IPS-NIHi7 (cell line): ENCODE measurements at regions not wholly inside any gene's neighbourhood (a gene's known extent, or its start where the extent isn't known, plus 50 kb on each side); places are given as distances from the start of the nearest gene placed in this dataset.
"Not testable (repeated sequence)": the region's sequence is repeated elsewhere in the genome, so short reads cannot be mapped to it uniquely, and the experiment has no call there.

Experiments
- DNase-seq: peaks from one replicate; pipeline ENCODE4 v3.0.0; 2012; ENCODE audit warnings: mixed read lengths; ENCODE audit errors: extremely low spot score

DNA sequence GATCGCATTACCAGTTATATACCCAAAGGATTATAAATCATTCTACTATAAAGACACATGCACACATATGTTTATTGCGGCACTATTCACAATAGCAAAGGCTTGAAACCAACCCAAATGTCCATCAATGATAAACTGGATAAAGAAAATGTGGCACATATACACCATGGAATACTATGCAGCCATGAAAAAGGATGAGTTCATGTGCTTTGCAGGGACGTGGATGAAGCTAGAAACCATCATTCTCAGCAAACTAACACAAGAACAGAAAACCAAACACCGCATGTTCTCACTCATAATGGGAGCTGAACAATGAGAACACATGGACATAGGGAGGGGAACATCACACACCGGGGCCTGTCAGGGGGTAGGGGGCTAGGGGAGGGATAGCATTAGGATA lies 495.8 kb downstream of the AACS start:
- DNase-seq = not testable (repeated sequence)

DNA sequence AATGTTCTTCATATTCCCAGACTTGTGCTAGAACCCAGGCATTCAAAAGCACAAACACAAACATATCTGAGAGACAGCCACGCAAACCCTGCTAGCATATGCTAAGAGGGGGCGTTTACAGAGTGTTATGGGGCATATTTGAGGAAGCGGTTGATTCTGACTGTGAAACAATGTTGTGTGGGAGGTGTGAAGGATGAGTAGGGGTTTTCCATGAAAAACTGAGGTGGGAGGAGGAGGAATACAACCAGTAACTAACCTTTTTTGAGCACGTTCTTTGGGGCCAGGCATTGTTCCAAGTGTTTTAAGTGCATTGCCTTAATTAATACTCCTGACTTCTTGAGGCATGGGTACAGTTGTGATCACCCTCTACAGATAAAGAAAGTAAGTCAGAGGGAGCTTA lies 499.5 kb downstream of the AACS start:
- no peak for DNase-seq

DNA sequence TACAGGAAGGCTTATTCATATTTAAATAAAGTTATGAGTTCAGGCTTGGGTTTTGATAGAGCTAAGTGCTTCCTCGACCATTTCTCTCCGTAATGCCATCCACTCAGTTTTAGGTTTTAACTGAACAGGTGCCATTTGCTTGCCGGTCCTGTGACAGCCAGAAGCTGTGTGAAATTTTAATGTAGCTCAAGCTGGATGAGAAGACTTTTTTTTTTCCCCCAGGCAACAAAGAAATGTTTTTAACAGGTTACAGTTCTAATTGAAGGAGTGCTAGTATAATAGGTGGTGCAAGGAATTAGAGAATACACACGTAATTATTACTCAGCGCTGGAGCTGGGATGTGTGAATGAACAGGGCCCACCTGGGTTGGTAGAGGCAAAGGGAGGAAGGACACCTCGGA lies 502.3 kb downstream of the AACS start:
- no peak for DNase-seq

DNA sequence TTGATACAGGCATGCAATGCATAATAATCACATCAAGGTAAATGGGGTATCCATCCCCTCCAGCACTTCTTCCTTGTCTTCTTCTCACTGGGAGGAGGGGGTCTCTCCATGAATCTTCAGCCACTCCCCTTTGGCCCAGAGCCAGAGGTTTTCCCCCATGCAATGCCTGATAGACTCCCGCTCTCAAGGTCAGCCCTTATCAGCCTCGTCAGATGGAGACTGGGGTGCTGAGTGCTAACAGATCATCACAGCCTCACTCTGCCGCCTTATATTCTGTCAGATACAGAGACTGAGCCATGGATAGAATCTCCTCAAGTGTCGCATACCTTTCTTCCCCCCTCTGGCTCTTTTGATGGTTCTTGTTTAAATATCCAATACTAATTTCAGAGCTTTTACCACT lies 503.1 kb downstream of the AACS start:
- DNase-seq = no peak

DNA sequence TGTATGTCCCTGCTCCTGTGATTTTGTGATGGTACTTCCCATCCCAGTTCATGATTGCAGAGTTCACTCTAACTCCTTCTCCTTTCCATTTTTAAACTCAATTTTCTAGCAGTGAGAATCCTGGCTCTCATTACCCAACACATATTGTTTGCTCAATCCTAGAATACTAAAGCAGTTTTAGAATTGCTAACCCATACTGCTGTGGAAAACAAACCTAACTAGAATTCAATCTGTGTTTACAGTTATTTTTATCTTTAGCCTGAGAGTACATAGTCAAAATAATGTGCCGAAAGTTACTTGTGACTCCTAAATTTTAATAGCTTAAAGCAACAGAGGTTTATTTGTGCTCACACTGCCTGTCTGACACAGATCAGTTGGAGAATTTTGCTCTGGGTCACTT lies 508.0 kb downstream of the AACS start:
- DNase-seq = no peak

DNA sequence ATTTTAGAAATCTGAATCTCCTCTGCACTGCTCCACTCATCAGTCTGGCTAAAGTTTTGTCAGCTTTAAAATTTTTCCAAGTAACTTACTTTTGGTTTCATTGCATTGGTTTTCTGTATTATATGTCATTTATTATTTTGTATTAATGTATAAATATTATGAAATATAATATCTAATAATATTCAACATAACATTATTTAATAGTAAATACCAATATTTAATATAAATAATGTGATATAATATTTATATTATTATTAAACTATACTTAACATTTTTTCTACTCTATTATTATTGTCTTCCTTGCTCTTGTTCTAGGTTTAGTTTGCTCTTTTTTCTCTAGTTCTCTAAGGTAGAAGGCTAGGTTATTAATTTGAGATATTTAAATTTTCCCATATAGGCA lies 512.1 kb downstream of the AACS start:
- no peak for DNase-seq

DNA sequence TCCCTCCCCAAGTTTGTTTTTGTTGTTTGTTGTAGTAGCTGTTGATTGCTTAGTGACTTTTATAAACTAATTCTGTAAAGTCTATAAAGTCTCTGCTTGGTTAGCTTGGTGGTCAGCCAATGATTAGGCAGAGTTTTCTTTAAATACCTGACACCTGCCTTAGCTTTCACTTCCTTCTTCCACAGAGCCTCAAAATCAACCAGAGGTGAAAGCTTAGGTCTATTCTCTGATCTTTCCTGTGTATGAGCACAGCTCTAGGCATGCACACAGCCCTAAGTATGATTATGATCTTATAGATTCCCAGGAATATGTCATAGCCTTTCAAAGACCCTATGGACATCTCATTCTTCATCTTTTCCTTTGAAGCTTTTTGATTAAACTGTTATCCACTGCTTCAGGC lies 514.7 kb downstream of the AACS start:
- DNase-seq = no peak

DNA sequence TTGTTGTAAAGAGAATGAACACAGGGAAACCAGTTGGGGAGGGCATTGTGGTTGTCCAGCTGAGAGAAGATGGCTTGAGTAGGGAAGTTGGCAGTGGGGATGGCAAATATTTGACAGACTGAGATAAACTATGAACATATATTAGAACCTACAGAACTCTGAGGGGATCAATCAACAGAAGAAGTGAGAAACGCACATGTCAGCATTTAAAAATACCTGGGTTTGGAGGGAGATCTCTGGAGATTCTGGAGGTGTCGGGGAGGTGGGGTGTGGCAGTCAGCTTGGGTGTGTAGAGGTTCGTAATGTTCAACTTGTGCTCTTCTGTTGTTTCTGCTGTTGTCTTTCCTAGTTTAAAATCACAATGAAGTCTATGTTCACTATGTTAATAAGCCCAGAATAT lies 517.8 kb downstream of the AACS start:
- no peak for DNase-seq

DNA sequence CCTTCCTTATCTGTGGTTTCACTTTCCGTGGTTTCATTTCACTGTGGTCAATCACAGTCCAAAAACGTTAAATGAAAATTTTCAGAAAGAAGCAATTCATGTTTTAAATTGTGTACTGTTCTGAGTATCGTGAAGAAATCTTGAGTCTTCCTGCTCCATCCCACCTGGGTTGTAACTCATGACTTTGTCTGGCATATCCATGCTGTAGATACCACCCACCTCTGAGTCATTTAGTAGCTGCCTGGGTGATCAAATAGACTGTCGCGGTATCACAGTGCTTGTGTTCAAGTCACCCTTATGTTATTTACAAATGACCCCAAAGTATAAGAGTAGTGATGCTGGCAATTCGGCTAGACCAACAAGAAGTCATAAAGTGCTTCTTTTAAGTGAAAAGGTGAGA lies 521.2 kb downstream of the AACS start:
- DNase-seq = no peak

DNA sequence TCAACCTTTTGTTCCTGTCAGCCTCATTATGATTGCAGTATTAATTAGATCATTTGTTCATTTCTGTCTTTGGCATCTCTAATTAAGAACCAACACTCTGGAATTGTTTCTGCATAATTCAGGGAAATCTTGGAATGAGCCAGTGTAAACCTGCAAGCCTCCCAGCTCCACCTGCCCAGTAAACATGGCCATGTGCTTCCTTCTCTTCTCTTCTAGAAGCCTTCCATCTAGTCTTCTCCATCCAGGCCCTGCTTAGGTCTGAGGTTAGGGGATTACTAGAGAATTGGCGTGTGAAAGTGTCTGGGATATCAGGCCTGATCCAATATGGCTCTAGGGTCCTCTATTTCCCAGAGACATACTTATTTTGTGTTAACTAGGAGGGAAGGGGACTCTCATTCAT lies 528.0 kb downstream of the AACS start:
- DNase-seq = no peak

DNA sequence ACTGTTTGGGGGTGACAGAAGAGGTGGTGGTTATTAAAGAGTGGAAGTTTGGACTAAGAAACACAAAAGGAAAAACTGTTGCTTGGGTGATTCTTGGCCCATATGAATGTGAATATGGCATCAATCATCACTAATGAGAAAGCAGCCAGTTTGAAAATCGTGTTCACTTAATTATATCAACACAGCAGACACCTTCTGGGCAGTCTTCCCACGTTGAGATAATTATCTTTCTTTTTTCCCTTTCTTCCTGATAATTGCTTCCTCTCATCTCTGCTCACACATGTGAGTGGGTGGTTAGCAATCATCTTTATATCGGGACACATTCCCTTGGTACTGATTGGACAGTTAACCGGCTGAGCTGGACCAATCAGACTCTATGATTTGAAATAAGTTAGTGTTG lies 539.7 kb downstream of the AACS start:
- no peak for DNase-seq

DNA sequence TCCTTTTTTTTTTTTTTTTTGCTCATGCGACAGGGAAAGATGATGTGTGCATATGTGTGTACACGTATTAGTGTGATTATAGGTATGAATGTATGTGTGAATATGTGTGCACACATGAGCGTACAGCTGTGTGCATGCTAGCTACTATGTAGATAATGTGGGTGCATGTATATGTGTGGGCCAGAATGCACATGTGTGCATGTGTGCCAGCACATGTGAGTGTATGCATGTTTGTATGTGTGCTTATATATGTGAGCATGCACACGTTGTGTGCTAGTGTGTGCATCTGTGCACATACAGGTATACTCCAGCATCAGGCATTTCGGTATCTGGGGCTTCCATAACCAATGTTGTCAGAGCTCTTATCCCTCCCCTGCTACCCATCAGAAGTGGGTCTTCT lies 541.1 kb downstream of the AACS start:
- DNase-seq = no peak

DNA sequence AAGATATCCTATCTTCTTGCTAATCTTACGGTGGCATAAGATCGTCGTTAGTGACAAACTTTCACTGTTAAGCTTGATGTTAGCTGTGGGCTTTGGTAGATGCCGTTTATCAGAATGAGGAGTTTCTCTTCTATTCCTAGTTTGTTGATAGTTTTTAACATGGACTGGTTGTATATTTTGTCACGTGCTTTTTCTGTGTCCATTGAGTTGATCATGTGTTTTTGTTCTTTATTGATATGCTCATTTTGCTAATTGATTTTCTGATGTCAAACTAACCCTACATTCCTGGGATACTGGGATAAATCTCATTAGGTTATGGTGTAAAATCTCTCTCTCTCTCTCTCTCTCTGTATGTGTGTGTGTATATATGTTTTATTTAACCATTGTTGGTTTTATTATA lies 545.1 kb downstream of the AACS start:
- DNase-seq = no peak

DNA sequence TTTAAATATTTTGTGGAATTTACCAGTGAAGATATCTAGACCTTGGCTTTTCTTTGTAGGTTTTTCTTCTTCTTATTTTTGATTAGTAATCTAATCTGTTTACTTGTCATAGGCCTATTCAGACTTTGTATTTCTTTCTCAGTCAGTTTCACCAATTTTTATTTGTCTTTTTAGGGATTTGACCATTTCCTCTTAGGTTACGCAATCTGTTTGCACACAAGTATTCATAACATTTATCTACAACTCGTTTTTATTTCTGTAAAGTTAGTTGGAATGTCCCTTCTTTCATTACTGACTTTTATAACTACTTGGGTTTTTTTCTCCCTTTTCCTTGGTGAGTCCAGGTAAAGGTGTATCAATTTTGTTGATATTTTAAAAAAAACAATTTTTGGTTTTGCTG lies 545.7 kb downstream of the AACS start:
- DNase-seq = no peak

DNA sequence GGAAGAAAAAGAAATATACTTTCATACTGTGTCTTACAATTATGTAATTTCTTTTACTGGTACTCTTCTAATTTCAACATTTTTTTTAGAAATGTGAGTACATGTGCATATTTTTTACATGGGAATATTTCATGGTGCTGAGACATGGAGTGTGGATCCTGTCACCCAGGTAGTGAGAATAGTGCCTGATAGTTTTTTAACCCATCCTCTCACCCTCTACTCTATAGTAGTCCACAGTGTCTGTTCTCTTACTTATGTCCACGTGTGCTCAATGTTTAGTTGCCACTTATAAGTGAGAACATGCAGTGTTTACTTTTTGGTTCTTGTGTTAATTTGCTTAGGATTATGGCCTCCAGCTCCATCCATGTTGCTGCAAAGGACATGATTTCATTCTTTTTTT lies 548.8 kb downstream of the AACS start:
- no peak for DNase-seq

DNA sequence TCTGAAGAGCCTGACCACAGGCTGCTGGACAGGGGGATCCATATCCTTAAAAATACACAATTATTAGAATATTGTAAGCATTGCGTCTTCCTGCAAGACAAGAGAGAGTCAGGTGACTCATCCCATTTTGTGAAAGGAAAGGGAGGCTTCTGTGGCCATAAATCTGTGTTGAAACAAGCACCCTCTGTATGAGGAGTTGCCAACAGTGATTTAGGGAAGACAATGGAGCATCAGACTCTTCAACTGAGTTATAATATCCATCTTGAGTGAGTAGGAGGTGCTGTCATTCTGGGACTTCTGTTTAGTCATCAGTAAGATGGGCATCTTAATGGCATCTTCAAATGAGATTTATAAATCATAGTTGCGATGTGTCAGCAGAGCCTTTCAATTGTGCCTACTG lies 554.5 kb downstream of the AACS start:
- DNase-seq = no peak

DNA sequence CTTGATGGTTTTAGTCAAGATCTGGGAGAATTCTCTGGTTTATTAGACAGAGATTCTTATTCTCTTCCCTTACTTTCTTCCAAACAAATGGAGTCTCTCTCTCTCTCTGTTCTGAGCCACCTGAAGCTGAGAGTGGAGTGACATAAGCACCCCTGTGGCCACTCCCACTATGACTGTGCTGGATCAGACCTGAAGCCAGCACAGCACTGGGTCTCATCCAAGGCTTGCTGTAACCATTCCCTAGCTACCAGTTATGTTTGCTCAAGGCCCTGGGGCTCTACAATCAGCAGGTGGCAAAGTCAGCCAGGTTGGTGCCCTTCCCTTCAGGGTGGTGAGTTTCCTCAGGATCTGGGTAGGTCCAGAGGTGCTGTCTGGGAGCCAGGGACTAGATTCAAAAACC lies 568.5 kb downstream of the AACS start:
- no peak for DNase-seq

DNA sequence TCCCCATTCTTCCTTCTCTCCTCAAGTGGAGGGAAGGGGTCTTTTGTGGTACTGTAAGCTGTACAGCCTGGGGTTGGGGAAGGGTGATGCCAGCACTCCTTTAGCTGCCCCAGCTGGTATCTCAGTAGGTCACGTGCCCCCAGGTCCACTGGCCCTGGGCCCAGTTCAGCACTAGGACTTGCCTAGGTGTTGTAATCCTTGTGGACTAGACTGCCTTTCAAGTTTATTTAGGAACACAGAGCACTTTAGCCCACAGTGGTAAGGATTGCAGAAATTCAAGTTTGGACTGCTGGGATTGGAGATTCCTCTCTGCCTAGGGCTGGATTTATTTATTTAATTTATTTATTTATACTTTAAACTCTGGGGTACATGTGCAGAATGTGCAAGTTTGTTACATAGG lies 569.6 kb downstream of the AACS start:
- no peak for DNase-seq

DNA sequence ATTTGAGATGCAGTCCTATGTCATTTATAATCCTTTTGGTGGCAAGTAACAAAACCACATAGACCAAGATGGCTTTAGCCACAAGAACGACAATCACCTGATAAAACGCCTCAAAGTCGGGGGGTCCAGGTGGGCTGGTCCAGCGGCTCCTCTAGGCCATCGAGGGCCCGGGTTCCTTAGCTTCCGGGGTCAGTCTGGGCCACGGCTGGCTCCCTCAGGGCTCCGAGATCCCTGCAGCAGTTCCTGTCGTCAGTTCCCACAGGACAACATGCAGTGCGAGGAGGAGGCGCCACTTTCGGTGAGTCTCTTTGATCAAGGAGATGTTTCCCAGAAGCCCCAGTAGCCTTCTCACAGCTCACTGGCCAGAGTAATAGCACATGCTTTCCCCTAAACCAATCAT lies 574.6 kb downstream of the AACS start:
- DNase-seq = no peak

DNA sequence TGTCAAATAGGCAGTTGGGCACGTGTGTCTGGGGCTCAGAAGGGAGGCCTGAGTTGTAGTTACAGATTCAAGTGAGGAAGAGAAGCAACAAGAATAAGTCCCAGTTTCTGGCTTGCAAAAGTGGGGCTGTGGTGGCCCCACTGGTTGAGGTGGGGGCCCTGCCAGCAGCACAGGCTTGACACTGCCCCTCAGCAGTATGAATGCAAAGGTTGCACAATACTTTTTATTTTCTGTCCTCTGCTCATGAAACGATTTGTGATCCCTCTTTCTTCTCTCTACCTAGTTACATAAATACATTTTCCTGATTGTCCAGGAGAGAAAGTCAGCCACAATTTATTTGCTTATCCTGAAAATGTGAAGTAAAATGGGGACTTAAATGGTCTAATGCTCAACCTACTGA lies 577.8 kb downstream of the AACS start:
- no peak for DNase-seq

DNA sequence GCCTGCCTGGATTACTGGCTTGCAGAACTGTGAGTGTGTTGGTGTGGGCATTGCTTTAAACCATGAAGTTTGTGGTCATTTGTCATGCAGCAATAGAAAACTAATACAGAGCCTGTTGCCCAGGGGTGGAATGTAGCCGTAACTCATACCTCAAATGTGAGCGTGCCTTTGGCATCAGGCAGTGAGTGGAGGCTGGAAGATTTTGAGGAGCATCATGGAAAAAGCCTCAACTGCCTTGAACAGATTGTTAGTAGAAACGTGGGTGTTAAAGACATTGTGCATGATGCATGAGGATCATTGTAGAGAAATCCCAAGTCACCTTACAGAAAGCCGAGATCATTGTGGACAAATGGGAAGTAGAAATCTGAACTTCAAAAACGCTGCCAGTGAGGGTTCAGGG lies 580.5 kb downstream of the AACS start:
- DNase-seq = no peak

DNA sequence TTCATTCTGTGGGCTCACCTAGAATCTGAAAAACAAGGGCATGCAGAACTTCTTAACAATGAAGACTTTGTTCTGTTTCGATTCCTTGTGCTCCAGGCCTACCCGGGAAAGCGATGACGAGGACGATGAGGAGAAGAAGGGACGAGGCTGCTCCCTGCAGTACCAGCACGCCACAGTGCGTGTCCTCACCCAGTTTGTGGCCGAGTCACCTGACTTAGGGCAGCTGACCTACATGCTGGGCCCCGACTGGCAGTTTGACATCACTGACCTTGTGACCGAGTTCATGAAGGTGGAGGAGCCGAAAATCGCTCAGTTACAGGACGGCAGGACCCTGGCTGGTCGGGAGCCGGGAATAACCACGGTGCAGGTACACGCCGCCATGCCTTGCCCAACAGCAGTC lies 585.4 kb downstream of the AACS start:
- DNase-seq = no peak

DNA sequence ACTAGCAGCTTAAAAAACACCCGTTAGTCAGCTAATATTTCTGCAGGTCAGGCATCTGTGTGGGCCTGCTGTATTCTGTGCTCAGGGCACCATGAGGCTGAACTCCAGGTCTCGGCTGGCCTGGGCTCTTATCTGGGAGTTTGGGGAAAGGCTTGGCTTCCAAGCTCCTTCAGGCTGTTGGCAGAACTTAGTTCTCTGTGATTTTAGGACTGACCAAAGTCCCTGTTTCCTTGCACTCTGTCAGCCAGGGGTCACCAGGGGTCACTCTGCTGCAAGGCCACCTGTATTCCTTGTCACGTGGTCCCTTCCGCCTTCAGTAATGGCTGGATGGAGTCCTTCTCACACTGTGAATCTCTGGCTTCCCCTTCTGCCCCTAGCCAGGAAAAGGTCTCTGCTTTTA lies 586.4 kb downstream of the AACS start:
- no peak for DNase-seq

DNA sequence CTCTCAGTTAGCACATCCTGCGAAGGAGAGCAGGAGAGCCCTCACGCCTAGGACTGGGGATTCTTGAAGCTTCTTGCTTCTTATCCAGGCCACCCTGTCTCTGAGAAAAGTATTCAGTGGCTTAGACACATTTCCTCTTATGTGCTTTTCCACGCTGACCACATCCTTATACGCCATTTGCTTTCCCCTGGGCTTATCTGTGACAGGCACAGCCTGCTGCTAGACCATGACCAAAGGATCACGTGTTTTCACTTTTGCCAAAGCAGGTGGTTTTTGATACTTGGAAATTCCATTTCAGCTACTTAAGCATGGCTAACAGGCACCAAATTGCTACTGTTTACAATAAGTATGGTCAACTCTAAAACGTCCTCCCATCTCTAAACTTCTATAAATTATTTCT lies 587.4 kb downstream of the AACS start:
- no peak for DNase-seq

DNA sequence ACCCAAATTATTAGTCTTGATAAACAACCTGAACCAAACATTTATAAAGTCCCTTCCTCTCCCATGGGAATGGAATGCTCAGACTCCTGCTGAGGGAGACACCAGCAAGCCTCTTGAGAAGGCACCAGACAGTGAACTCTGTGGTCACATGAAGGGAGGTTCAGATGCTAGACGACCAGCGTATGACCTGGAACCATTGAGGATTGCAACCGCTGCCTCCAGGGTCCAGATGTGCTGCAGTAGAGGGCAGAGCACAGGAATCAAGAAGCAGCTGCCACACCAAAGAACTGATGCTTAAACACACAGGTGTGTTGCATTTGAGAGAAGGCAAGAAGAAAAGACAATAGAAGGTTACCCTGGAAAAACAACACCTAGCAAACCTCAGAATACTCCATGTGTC lies 592.4 kb downstream of the AACS start:
- DNase-seq = no peak
